Pancreas (tissue), 10 donors: ENCODE measurements at regions not wholly inside any gene's neighbourhood (a gene's known extent, or its start where the extent isn't known, plus 50 kb on each side); places are given as distances from the start of the nearest gene placed in this dataset.

Source experiments
- ATAC-seq, 4 donors: fragments of 200-7000 bp; cut with Tn5 transposase; one replicate each; pipeline versions ENCODE4 v1.8.0 to v1.9.1; 2020; ENCODE audit warnings: mild to moderate bottlenecking in 4 of 4, moderate library complexity in 4 of 4
- DNase-seq, 6 donors: peaks; one replicate each; pipeline ENCODE4 v3.0.0-alpha.2; 2020
- FAIRE-seq: peaks from 2 replicates; lab custom pipeline; 2012; peaks lifted over from hg19 to GRCh38; lab: Jason Lieb, UNC
- H3K27ac ChIP-seq, 4 donors: fragments of 200-600 bp; sonication (generic); 1 replicate in 3 of 4; 2 replicates in 1 of 4; pipeline versions ENCODE4 v1.5.0 to v1.8.0; 2020
- H3K27me3 ChIP-seq, 4 donors: fragments of 200-600 bp; one replicate each; pipeline ENCODE4 v1.8.0; 2021
- H3K36me3 ChIP-seq, 3 donors: fragments of 200-600 bp; sonication (generic) in 1 of 3; one replicate each; pipeline versions ENCODE4 v1.5.0 to v1.8.0; 2020 to 2021
- H3K4me1 ChIP-seq, 3 donors: fragments of 200-600 bp; one replicate each; pipeline ENCODE4 v1.8.0; 2021
- H3K4me3 ChIP-seq, 4 donors: fragments of 200-600 bp; sonication (generic) in 2 of 4; one replicate each; pipeline versions ENCODE4 v1.5.0 to v1.8.0; 2020 to 2021
- H3K9me3 ChIP-seq, 4 donors: fragments of 200-600 bp; one replicate each; pipeline ENCODE4 v1.8.0; 2021
- CTCF ChIP-seq, 4 donors: fragments of 200-600 bp; sonication (generic) in 3 of 4; IDR thresholded peaks; one replicate each; pipeline versions ENCODE4 v1.5.0 to v1.8.0; 2021; ENCODE audit warnings: antibody characterized with exemption in 4 of 4
- WGBS, 2 donors: extraction: QIAGEN DNeasy Blood & Tissue Kit; methylation state at CpG; one replicate each; pipeline ENCODE4 v1.1.7; 2013; 5-methylcytosine and 5-hydroxymethylcytosine counted together
- intact Hi-C, 3 donors: fragments of 100-400 bp; cut with DNase I; formaldehyde crosslinking; loops; one replicate each; pipeline versions ENCODE4 v1.11.1 to v1.14.2; 2022
- donor health status: healthy with polysubstance abuse.
- donor health status: DM: no; HTN: no; CAD: no; lungs with moderate emphysema.
- donor health status: DM: no; HTN: no; CAD: no.
- donor health status: control.
- donor health status: control.
- donor health status: Bipolar disorder and iron deficiency.
- donor health status: DM: yes; HTN: yes; CAD: no.
- donor health status: DM: no; HTN: no; CAD: no.
- donor health status: DM: no; HTN: no; CAD: no.
- donor health status: DM: yes; HTN: yes; CAD: no.

DNA sequence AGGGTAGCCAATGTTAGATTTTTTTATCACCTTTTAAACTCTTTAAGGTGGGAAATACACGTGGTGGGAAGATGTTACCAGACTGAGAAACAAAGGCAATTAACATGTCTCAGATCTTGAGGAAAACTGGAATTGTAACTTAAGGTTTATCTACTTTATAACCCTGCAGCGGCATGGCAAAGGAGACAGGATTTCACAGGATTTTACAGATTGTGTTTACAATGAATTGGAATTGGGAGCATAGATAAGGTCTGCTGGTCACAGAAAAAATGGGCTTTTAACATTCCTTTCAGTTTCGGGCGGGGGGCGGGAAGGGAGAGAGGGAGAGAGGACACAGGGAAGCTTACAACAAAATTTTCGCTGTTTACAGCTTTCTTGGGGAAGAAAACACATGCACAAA, 467.5 kb upstream of the CT83 start:
- no peaks in the 10 kb centered on the region for H3K4me1 ChIP-seq
- intact Hi-C loops, result no loop called here
- FAIRE-seq, result no peak

GRCh38 chrX:116897526-116897925, 434.8 kb upstream of the CT83 start:
- DNase-seq, result no peak
- no peak for TF ChIP-seq CTCF (IDR thresholded peaks at IDR 0.05)
- ATAC-seq, result no peak

More for the DNA sequence above, 467.5 kb upstream of the CT83 start:
- 34 to 41% methylated on average over 6 of the region's 6 CpGs for WGBS, 2 donors
- DNase-seq, result no peak
- Histone ChIP-seq H3K4me3 (no peak overlapping the region), H3K27ac (no peak overlapping the region), H3K9me3 (no peaks in the 10 kb centered on the region), H3K27me3 (no peaks in the 10 kb centered on the region), H3K36me3 (no peaks in the 10 kb centered on the region)
- TF ChIP-seq CTCF (IDR thresholded peaks at IDR 0.05), result no peak
- no peak for ATAC-seq

GRCh38 chrX:116881961-116882360, 419.2 kb upstream of the CT83 start:
- 40 to 64% methylated on average over 1 of the region's 1 CpG for WGBS, 2 donors
- Histone ChIP-seq H3K9me3 (no peaks in the 10 kb centered on the region), H3K4me1 (no peaks in the 10 kb centered on the region), H3K27ac (no peak overlapping the region), H3K4me3 (no peak overlapping the region), H3K36me3 (no peaks in the 10 kb centered on the region), H3K27me3 (no peaks in the 10 kb centered on the region)
- TF ChIP-seq CTCF (IDR thresholded peaks at IDR 0.05), result no peak
- FAIRE-seq (no peak), ATAC-seq (no peak), DNase-seq (no peak)
- intact Hi-C loops, result no loop called here

More at GRCh38 chrX:116897526-116897925, 434.8 kb upstream of the CT83 start:
- FAIRE-seq, result no peak
- intact Hi-C loops, result no loop called here
- no peak overlapping the region for H3K27ac ChIP-seq
- H3K36me3 ChIP-seq, result no peaks in the 10 kb centered on the region
- H3K9me3 ChIP-seq, result no peaks in the 10 kb centered on the region
- H3K4me3 ChIP-seq, result no peak overlapping the region
- H3K27me3 ChIP-seq, result no peaks in the 10 kb centered on the region
- no peaks in the 10 kb centered on the region for H3K4me1 ChIP-seq

DNA sequence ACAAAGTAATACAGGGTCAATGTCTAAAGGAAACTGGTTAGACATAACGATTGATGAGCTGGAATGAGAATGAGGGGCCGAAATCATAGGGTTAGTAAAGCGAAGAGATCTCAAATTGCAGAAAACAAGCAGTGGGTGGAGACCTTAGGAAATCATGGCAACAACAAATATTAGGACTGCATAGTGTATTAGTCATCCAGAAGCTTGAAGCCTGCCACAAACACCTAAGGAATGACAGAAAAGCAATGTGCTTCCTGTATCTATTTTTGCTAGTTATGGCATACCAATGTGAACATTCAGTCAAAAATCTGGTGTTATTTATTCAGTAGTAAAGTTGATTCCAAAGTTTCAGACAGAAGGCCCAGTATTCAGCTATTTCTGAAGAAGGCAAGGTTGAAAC, 410.9 kb upstream of the CT83 start:
- intact Hi-C loops, result no loop called here
- H3K4me3 ChIP-seq, result no peak overlapping the region
- 27 to 31% methylated on average over 3 of the region's 3 CpGs for WGBS, 2 donors
- ATAC-seq (no peak), FAIRE-seq (no peak), DNase-seq (no peak)
- no peak overlapping the region for H3K27ac ChIP-seq
- peaks cover 0 to 9% (median 3%) of the 10 kb centered on the region in 4 donors for H3K27me3 ChIP-seq
- no peaks in the 10 kb centered on the region for H3K4me1 ChIP-seq
- no peaks in the 10 kb centered on the region for H3K9me3 ChIP-seq
- no peak for TF ChIP-seq CTCF (IDR thresholded peaks at IDR 0.05)
- no peaks in the 10 kb centered on the region for H3K36me3 ChIP-seq

DNA sequence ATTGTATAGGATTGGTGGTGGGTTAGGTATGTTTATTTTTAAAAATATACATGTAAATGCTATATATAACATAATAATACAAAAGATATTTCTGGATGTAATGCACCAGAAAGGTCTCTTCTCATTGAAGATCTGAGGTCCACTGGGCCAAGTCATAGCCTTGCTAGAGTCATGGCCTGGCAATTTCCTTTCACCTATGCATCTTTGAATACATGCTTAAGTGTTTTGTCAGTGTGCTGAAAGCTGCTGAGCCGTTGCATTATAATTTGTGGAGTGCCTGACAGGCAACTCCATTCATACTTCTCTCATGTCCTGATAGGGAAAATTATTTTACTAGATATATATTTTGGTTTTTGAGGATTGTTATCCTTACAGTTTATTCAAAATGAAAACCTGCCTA, 410.2 kb upstream of the CT83 start:
- no peak for TF ChIP-seq CTCF (IDR thresholded peaks at IDR 0.05)

More for the DNA sequence above, 410.2 kb upstream of the CT83 start:
- FAIRE-seq (no peak), ATAC-seq (no peak), DNase-seq (no peak)
- WGBS, 2 donors, result 57 to 58% methylated on average over 1 of the region's 1 CpG
- Histone ChIP-seq H3K4me3 (no peak overlapping the region), H3K27ac (no peak overlapping the region), H3K9me3 (no peaks in the 10 kb centered on the region), H3K36me3 (no peaks in the 10 kb centered on the region), H3K27me3 (peaks cover 0 to 10% (median 3%) of the 10 kb centered on the region in 4 donors), H3K4me1 (no peaks in the 10 kb centered on the region)
- intact Hi-C loops, result no loop called here
